ENCODE measurements at regions not wholly inside any gene's neighbourhood (a gene's known extent, or its start where the extent isn't known, plus 50 kb on each side); places are given as distances from the start of the nearest gene placed in this dataset.

GRCh38 chr1:65493802-65494201, 73.3 kb downstream of the LEPR start:
- TF ChIP-seq CTCF (conservative IDR thresholded peaks at IDR 0.05; ENCODE audit: low read depth, low read length) (no peak), EZH2 (IDR thresholded peaks at IDR 0.05; ENCODE audit: borderline replicate concordance, low read depth, low read length, poor library complexity, severe bottlenecking) (no peak)

All from A673 (cell line).